Stimulated activated CD4-positive, alpha-beta T cell treated with anti-CD3 and anti-CD28 coated beads, TNF-alpha, amount 100 ng/mL, for 4 hours (primary cell): ENCODE measurements at regions not wholly inside any gene's neighbourhood (a gene's known extent, or its start where the extent isn't known, plus 50 kb on each side); places are given as distances from the start of the nearest gene placed in this dataset.
"Not testable (repeated sequence)": the region's sequence is repeated elsewhere in the genome, so short reads cannot be mapped to it uniquely, and the experiment has no call there.

Source experiments
- DNase-seq, 3 experiments: peaks; one replicate each; pipeline ENCODE4 v3.0.0-alpha.2; 2020; ENCODE audit warnings: low read depth in 3 of 3

- DNase-seq: no peak
Observed at GRCh38 chr17:72472106-72472505, 351.3 kb downstream of the SOX9 start.

- not testable (repeated sequence) for DNase-seq
Observed at GRCh38 chr17:72472853-72473390, 352.1 kb downstream of the SOX9 start.

GRCh38 chr17:72474243-72474642 lies 353.4 kb downstream of the SOX9 start:
- DNase-seq: no peak

GRCh38 chr17:72474719-72475477 lies 354.1 kb downstream of the SOX9 start:
- DNase-seq: no peak

GRCh38 chr17:72476134-72476533 lies 355.3 kb downstream of the SOX9 start:
- no peak for DNase-seq

- DNase-seq: no peak
Observed at GRCh38 chr17:72476575-72476986, 355.8 kb downstream of the SOX9 start.

GRCh38 chr17:72477491-72477890 lies 356.7 kb downstream of the SOX9 start:
- no peak for DNase-seq

- DNase-seq: no peak
Observed at GRCh38 chr17:72479113-72479512, 358.3 kb downstream of the SOX9 start.

- no peak for DNase-seq
Observed at GRCh38 chr17:72481572-72481971, 360.8 kb downstream of the SOX9 start.

GRCh38 chr17:72485596-72485995 lies 364.8 kb downstream of the SOX9 start:
- no peak for DNase-seq

GRCh38 chr17:72486806-72487205 lies 366.0 kb downstream of the SOX9 start:
- DNase-seq: no peak

- DNase-seq: no peak
Observed at GRCh38 chr17:72487731-72488494, 367.1 kb downstream of the SOX9 start.

GRCh38 chr17:72488555-72489271 lies 367.9 kb downstream of the SOX9 start:
- no peak for DNase-seq

GRCh38 chr17:72489272-72489641 lies 368.4 kb downstream of the SOX9 start:
- no peak for DNase-seq

GRCh38 chr17:72491102-72491501 lies 370.3 kb downstream of the SOX9 start:
- no peak for DNase-seq

GRCh38 chr17:72492494-72492893 lies 371.7 kb downstream of the SOX9 start:
- DNase-seq: no peak

- no peak for DNase-seq
Observed at GRCh38 chr17:72492941-72493340, 372.1 kb downstream of the SOX9 start.

- no peak for DNase-seq
Observed at GRCh38 chr17:72494566-72494965, 373.7 kb downstream of the SOX9 start.

- no peak for DNase-seq
Observed at GRCh38 chr17:72496461-72496860, 375.6 kb downstream of the SOX9 start.

- no peak for DNase-seq
Observed at GRCh38 chr17:72497915-72498314, 377.1 kb downstream of the SOX9 start.

GRCh38 chr17:72498364-72499210 lies 377.8 kb downstream of the SOX9 start:
- no peak for DNase-seq
